NCI-H2029 treated with DMSO at 0.1 percent for 48 hours (cell line): ENCODE measurements at regions not wholly inside any gene's neighbourhood (a gene's known extent, or its start where the extent isn't known, plus 50 kb on each side); places are given as distances from the start of the nearest gene placed in this dataset.
"Not testable (repeated sequence)": the region's sequence is repeated elsewhere in the genome, so short reads cannot be mapped to it uniquely, and the experiment has no call there.

Source experiments
- DNase-seq: peaks from one replicate; lab custom pipeline; 2025; lab: John Stamatoyannopoulos, UW

DNA sequence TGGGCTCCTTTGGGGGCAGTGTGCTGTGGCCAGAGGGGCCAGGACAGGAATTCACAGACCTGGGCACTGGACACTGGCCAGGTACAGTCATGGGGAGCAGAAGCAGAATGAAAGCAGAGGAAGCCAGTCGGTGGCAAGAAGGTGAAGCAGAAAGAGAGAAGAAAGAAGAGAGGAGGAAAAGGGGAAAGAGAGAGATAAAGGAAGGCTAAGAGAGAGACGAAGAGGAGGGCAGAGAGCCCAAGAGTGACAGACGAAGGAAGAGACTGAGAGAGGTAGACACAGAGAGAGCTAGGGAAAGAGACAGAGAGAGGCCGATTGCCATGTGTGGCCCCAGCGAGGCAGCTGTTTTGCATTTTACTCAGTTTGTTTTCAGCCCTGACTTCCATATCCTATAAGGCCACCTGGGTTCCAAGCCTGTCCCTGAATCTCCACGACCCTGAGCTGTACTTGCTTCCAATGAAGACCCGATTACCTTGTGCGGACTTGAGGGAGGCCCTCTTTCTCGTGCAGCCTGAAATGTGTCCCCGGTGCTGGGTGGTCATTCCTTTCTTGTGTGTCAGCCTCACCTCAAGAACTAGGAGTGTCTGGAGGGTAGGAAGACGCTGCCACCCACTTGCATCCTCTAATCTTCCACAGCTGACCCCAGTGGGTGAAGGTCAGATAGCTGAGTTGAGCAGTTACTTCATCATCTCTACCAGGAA is 73.9 kb downstream of the LSM3 start:
- DNase-seq: no peak

DNA sequence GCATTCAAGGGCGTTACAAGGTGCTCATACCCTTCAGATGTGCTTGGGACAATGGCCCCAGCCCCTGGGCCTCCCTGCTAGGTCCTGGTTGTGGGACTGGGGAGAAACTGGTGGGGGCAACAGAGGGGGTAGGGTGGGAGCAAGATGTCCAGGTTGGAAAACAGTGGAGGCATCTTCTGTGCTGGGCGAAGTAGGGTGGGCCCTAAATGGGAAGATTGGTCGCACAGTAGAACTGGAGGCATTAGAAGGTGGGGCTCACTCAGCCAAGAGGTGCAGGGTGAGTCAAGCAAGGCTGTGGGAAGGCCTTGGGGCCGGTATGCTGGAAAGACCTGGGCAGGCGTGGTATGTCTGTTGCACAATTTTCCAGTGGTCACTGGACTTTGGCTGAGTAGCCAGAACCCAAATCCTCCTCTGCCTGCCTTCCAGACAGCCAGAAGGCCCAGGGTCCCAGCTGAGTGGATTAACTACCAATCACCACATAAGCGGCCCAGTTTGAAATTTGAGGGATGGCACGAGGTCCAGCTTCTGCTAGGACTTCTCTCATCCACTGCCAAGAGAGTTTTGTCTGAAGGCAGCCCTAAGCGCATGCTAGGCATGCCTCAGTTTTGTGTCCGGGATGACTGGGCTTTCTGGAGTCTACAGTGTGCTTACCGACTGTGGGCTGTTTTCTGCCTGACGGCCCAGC is 74.5 kb downstream of the LSM3 start:
- DNase-seq: no peak

DNA sequence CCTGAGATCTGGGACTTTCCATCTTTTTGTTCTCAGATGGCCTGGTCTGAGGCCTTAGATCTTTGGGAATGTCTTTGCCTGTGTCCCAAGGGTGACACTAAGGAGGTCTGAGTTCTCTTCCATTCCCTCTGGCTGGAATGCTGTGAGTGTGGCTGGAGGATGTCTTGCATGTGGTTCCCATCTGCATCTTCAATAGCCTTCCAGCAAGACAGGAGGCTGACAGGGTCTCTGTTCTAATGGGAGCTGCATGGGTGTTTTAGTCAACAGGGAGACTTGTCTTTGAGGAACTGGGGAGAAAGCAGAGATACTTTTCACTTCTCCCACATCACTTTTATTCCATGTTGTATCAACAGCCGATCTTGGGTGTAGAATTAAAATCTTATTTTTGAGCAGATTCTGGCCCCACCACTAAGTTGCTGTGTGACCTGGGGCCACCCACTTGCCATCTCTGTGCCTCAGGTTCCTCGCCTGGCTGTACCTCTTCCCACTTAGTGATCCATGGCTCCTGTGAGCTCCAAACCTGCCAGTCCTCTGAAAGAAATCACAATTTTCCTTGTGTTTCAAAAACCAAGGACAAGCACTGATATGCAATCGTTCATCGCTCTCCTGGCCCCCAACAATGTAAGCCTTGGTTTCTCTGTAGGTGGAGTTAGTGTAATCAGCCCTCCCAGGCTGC is 75.2 kb downstream of the LSM3 start:
- DNase-seq: no peak

DNA sequence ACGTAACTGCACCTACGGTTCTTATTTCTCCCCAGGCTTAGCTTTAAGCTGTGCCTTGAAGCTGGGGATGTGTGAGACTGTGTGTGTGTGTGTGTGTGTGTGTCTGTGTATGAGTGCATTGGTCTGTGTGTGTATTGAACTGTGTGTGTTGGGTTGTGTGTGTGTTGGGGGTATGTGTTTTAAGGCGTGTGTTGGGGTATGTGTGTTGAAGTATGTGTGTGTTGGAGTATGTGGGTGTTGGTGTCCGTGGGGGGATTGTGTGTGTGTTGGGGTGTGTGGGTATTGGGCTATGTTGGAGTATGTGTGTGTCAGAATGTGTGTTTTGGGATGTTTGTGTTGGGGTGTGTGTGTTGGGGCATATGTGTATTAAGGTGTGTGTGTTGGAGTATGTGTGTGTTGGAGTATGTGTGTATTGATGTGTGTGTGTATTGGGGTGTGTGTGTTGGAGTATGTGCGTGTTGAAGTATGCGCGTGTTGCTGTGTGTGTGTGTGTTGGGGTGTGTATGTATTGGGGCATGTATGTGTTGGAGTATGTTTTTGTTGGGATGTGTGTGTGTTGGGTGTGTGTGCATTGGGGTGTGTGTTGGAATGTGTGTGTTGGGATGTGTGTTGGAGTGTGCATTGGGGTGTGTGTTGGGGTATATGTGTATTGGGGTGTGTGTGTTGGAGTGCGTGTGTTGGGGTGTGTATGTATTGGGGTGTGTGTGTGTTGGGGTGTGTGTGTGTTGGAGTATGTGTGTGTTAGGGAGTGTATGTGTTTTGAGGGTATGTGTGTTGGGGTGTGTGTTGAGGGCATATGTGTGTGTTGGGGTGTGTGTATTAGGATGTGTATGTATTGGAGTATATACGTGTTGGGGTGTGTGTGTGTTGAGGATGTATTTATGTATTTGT is 76.4 kb downstream of the LSM3 start:
- DNase-seq: no peak

DNA sequence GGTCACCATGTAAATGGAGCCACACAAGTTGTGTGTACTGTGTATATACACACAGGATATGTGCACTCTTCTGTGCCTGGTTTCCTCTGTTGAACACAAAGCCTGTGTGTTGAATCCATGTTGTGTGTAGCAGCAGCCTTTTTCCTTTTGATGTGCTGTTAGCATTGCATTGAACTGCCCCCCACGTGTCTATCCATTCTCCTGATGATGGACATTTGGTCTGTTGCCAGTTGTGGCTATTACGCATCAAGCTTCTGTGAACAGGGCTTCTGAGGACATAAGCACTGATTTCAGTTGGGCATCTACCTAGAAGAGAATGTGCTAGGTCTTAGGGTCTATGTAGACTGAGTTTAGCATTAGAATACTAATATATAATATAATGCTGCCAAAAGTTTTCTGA is 77.4 kb downstream of the LSM3 start:
- DNase-seq: no peak

DNA sequence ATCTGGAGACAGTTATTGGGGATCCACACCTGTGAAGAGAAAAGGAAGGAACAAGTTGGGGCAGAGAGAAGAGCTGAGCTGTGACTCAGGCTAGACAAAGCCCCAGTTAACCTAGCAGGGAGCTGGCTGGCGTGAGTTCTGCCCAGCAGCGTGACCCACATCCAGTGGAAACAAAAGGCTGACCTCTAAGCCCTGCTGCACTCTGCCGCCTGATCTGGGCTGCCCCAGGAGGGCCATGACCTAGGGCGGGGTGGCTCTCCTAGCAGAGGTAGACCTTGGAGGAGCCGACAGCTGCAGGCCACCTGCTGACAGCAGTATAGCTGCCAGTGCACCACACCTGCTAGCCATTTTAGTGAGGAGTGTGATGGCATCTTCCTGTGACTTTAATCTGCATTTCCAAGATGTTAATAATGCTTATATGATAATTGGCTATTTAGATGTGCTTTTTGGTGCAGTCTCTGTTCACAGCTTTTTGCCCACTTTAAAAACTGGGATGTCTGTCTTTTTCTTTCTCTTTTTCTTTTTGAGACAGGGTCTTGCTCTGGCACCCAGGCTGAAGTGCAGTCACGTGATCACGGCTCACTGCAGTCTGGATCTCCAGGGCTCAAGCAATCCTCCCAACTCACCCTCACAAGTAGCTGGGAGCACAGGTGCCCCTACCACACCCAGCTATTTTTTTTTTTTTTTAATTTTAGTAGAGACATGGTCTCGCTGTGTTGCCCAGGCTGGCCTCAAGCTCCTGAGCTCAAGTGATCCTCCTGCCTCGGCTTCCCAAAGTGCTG is 78.1 kb downstream of the LSM3 start:
- DNase-seq: no peak

DNA sequence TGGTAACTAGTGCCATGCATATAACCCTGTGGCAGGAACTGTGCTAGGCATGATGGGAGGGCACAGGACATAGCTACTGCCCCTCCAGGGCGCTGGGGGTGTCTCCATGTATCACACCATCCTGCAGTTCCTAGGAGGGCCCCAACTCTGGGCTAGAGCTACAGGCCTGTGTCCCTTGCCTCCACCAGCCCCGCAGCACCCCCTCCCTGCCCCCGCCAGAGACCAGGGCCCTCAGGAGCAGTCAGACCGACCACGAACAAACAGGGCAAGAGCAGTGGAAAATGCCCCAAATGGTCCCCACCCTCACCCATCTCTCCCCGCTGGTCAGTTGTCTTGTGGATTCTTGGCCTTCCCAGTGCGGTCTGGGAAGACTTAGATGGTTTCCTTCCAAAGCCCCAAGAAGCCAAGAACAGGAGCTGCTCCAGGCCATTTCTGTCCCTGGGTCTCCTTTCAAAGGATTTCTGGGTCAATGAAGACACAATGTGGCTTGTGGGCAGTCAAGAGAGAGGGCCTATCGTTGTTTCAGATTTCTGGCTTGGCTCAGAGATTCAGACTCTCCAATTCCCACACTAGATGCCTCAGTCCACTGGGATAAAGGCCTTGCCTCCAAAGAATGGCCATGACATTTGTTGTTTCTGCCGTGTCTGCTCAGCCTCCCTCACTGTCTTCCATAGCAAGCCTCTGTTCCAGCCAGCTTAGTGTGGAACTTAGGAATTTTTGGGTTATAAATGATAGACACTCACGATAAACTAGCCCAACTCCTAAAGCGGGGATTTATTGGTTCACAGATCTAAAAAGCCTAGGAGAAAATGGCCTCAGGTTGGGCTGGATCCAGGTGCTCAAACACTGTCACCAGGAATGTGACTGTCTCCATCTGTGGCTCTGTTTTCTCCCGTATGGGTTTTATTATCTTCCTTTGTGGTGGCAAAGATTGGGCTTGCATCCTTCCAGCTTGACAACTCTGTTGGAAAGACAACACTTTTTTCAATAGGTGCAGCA is 80.6 kb downstream of the LSM3 start:
- DNase-seq: no peak

DNA sequence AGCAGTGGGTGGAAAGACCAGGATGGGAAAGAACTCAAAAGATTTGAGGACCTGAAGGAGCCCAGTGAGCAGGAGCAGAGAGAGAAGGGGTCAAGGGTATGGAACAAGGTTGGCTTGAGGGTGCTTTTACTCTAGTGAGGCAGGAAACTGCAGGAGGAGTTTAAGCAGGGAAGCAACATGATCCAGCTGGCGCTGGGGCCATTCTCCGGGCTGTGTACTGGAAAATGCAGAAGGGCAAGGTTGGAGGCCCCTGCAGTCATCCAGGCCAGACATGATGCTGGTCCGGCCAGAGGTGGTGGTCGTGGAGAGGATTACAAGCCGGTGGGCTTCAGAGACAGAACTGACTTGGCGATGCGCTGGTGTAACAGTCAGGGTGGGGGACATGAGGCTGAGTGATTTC is 81.8 kb downstream of the LSM3 start:
- DNase-seq: no peak

DNA sequence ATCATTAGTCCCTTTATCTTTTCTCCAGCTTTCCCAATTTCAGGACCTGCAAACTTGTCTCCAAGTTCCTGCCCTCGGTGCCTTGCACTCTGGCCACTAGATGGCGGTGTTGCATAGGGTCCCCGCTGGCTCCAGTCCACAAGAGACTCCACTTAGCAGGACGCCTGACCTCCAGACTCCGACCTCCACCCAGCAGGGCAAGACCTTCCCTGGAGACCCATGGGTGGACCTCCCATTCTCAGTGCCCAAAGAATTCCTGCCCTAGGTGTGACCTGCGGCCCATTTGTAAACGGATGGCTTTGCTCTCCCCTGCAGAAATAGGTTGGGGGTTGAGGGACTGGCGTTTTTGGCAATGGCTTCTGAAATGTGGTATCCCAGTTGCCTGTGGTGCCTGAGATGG is 82.6 kb downstream of the LSM3 start:
- DNase-seq: peak; percentile 49

DNA sequence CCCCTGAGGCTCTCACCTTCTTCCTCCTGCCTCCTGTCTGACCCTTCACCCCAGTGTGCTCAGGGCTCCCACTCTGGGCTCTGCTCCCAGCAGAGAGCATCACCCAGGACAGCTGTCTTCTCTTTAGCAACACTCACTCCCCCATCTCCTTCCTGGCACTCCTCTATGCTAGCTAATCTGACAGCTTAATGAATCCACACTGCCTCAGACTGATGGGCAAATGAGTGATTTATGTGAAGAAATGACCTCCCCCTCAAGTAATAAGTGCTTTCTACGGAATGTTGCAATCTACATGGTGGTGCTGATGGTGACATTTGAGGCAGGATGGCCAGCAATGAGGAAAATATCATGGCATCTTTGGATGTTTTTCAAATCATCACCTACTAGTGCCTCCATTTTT is 83.6 kb downstream of the LSM3 start:
- DNase-seq: no peak

DNA sequence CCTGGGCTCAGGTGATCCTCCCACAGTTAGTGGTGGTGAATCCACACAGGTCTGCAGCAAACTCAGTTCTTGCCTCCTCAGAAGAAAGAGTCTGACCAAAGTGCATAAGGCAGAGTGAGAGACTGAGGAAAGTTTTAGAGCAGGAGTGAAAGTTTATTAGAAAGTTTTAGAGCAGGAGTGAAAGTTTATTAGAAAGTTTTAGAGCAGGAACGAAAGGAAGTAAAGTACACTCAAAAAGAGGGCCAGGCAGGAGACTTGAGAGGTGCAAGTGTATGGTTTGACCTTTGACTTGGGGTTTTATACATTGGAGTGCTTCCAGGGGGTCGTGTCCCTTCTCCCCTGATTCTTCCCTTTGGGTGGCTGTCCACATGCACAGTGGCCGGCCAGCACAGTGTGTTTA is 84.2 kb downstream of the LSM3 start:
- no peak for DNase-seq

DNA sequence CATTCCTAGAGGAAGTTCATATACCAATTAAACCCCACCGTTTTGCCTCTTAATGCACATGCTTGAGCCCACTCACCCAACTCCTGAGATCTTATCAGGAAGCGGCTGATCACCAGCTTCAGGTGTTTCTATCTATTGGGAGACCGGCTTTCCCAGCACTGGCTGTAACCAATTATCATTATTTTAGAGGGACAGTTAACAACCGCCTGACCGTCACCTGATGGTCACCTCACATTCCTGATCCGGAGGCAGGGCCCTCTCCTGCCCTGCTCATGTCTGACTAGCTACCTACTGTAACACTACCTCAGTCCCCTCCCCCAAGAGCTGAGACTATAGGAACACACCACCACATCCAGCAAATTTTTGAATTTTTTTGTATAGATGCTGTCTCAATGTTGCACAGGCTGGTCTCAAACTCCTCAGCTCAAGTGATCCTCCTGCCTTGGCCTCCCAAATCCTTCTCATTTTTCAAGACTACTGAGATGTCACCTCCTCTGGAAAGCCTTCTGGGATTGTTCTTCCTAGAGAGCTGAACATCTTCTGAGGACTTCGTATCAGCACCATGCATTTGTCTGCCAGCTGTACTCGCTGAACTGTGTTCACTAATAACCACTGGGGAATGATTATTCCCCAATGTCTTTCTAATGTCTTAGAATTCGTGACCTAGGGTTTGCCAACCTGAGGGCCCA is 84.8 kb downstream of the LSM3 start:
- DNase-seq: no peak

DNA sequence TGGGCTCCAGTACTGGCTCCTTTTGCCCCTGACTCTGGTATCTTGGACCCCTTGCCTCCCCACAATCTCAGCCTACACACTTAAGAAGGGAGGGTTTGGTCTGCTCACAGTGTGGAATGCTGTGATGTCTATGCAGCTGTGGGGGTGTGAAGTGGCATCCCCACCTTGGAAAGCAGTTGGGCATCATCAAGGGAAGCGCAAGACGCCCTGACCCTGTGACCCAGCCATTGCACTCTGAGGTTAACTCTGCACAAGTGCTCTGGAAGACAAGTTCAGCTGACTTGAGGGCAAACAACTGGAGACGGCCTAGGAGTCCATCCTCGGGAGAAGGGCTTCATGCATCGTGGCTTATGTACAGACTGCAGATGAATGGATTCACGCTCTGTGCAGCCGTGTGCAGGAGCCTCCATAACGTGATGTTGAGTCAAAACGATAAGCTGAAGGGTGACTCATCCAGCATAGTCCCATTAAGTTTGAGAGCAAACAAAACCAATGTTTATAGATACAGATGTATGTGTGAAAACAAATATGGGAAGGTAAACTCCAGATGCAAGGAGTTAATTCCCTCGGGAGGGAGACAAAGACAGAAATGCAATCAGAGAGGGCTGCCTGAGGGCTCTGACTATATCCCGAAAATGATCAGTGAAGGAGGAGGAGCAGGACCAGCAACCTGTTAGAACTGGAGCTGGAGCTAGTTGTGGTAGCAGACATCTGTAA is 86.8 kb downstream of the LSM3 start:
- DNase-seq: peak; percentile 73

DNA sequence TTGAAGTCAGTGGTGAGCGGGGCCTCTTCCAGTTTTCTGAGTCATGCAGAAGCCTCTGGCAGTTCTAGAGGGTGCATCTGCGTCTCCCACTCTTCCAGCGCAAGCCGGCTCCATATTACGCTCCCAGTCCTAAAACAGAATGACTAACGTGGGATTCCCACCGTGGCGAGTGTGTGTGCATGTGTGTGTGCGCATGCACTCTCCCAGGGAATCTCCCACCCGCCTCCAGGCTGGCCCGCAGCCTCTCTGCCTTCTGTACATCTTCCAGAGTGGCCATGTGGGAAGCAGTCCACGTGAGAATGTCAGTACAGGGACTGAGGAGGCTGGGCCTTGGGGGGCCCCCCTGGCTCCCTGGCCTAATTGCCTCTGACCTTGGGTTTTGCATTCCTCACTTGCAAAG is 87.7 kb downstream of the LSM3 start:
- no peak for DNase-seq

DNA sequence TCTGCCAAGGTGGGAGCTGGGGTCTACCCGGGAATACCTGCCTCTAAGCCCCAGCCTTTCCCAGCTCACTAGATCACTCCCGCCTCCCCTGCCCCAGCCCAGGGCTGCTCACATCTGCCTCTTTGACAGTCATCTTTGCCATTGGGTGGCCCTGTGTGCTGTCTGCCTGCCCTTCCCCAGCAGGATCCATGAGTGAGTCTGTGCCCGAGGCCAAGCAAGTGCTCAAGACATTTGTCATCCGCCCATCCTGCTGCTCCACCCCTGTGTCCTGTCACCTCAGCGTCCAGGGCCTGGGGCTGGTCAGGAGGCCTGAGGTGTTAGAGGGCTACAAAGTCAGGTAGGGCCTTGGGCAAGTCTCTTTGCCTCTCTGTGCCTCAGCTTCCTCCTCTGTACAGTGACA is 89.4 kb downstream of the LSM3 start:
- no peak for DNase-seq

DNA sequence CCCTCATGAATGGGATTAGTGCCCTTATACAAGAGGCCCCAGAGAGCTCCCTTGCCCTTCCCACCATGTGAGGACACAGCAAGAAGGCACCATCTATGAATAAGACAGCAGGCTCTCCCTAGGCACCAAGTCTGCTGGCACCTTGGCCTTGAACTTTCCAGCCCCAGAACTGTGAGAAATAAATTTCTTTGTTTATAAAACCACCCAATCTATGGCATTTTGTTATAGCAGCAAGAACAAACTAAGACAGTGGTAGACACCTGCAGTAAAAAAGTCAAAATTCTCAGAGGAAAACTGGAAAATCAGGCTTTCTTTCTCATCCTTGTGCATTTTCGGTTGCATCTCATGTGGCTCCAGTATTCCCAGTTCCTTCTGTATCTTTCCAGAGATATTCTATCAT is 90.3 kb downstream of the LSM3 start:
- no peak for DNase-seq

DNA sequence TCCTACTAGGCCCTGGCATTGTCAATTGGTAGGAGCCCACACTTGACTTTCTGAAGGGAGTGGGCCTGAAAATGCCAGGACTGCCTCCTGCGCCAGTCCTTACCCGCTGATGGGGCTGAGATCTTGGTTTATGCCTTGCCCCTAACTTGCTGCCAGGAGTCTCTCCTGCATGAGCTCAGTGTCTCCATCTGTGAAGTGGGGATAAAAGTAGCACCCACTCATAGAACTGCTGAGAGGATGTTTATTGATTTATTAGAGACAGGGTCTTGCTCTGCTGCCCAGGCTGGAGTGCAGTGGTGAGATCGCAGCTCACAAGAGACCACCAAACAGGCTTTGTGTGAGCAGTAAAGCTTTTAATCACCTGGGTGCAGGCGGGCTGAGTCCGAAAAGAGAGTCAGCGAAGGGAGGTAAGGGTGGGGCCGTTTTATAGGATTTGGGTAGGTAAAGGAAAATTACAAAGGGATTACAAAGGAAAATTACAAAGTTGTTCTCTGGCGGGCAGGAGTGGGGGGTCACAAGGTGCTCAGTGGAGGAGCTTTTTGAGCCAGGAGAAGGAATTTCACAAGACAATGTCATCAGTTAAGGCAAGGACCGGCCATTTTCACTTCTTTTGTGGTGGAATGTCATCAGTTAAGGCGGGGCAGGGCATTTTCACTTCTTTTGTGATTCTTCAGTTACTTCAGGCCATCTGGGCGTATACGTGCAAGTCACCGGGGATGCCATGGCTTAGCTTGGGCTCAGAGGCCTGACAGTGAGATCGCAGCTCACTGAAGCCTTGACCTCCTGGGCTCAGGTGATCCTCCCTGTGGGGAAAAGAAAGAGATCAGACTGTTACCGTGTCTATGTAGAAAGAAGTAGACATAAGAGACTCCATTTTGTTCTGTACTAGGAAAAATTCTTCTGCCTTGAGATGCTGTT is 93.7 kb downstream of the LSM3 start:
- DNase-seq: not testable (repeated sequence)
